Heart left ventricle (tissue), 13 donors: ENCODE measurements at regions not wholly inside any gene's neighbourhood (a gene's known extent, or its start where the extent isn't known, plus 50 kb on each side); places are given as distances from the start of the nearest gene placed in this dataset.

Source experiments
- CTCF ChIP-seq, 12 donors: fragments of 200-600 bp; sonication (generic) in 4 of 12; IDR thresholded peaks; one replicate each; pipeline versions ENCODE4 v1.5.0 to v1.8.0; 2018 to 2022; ENCODE audit warnings: antibody characterized with exemption in 12 of 12, mild to moderate bottlenecking in 5 of 12
- POLR2A ChIP-seq, 2 donors: fragments of 450-650 bp; IDR thresholded peaks; one replicate each; pipeline ENCODE4 v1.6.1; 2017; ENCODE audit warnings: antibody characterized with exemption in 2 of 2, mild to moderate bottlenecking in 2 of 2, moderate library complexity in 2 of 2
- donor health status: ischemic (EF 13 %, LVEDD 7.1; RV severe dilation, severe dysfunction).
- donor health status: DM: no; HTN: yes; CAD: no.
- donor health status: DM: no; HTN: no; CAD: no.
- donor health status: ischemic (EF 25% LVEDD 6.9; RV normal size, moderate dysfunction).
- donor health status: ischemic (EF 25% LVEDD 5.7; RV mildly dilated, moderate dysfunction).
- donor health status: ischemic (EF 35%, LVEDD 5.7; RV mildly dilated, moderate dysfunction).
- donor health status: nonischemic (EF 11% LVEDD 7.7; RV severe dilation, severe dysfunction).
- donor health status: DM: yes; HTN: yes; CAD: no.
- donor health status: PGD.
- donor health status: ischemic (EF 29% LVEDD 5.4; RV normal size, mild dysfunction).
- donor health status: nonischemic (EF 23%, LVEDD 6.1; RV moderate dilation, normal function).

GRCh38 chr14:71250347-71250746 lies 343.1 kb downstream of the PCNX1 start:
- TF ChIP-seq CTCF (IDR thresholded peaks at IDR 0.05) (no peak), POLR2A (IDR thresholded peaks at IDR 0.05) (no peak)
